GM12875 (cell line): ENCODE measurements at regions not wholly inside any gene's neighbourhood (a gene's known extent, or its start where the extent isn't known, plus 50 kb on each side); places are given as distances from the start of the nearest gene placed in this dataset.

Source experiments
- H3K4me3 ChIP-seq: one replicate; pipeline ENCODE4 v1.5.1; 2011; ENCODE audit warnings: low read depth, low read length, control low read depth
- CTCF ChIP-seq: IDR thresholded peaks from 2 replicates; pipeline ENCODE4 v1.5.1; 2011; ENCODE audit warnings: low read depth, mild to moderate bottlenecking, control low read depth, inconsistent platforms, low read length, moderate library complexity, borderline replicate concordance; ENCODE audit not compliant: insufficient read depth

GRCh38 chr20:60300374-60300773 lies 342.2 kb downstream of the CDH26 start:
- H3K4me3 ChIP-seq, result no peak overlapping the region
- no peak for TF ChIP-seq CTCF

- TF ChIP-seq CTCF, result no peak
- no peak overlapping the region for H3K4me3 ChIP-seq
Observed at GRCh38 chr20:60302875-60303274, 344.7 kb downstream of the CDH26 start.

- TF ChIP-seq CTCF, result no peak
- no peak overlapping the region for H3K4me3 ChIP-seq
Observed at GRCh38 chr20:60304026-60304590, 345.9 kb downstream of the CDH26 start.

GRCh38 chr20:60304931-60305330 lies 346.7 kb downstream of the CDH26 start:
- TF ChIP-seq CTCF, result no peak
- H3K4me3 ChIP-seq, result no peak overlapping the region

- no peak overlapping the region for H3K4me3 ChIP-seq
- no peak for TF ChIP-seq CTCF
Observed at GRCh38 chr20:60306105-60306504, 347.9 kb downstream of the CDH26 start.

- H3K4me3 ChIP-seq, result no peak overlapping the region
- no peak for TF ChIP-seq CTCF
Observed at GRCh38 chr20:60306551-60306950, 348.3 kb downstream of the CDH26 start.

GRCh38 chr20:60310560-60311349 lies 352.5 kb downstream of the CDH26 start:
- no peak for TF ChIP-seq CTCF
- no peak overlapping the region for H3K4me3 ChIP-seq
